CD4-positive, alpha-beta T cell treated with Interleukin-1 beta for 1 hour (primary cell): ENCODE measurements at regions not wholly inside any gene's neighbourhood (a gene's known extent, or its start where the extent isn't known, plus 50 kb on each side); places are given as distances from the start of the nearest gene placed in this dataset.
A peak's percentile ranks its signal among the peaks of the same experiment; 100 is the strongest.

Experiments
- DNase-seq, 2 donors: peaks; one replicate each; pipeline ENCODE4 v3.0.0-alpha.2; 2020 to 2022

GRCh38 chr1:222358100-222358499, 189.8 kb downstream of the HHIPL2 start:
- DNase-seq = no peak

- DNase-seq = no peak
Measured at GRCh38 chr1:222357252-222357651, 190.7 kb downstream of the HHIPL2 start.

GRCh38 chr1:222347627-222348026, 200.3 kb downstream of the HHIPL2 start:
- DNase-seq = no peak

GRCh38 chr1:222346955-222347354, 200.9 kb downstream of the HHIPL2 start:
- DNase-seq = no peak

- DNase-seq = no peak
Measured at GRCh38 chr1:222339376-222339947, 208.4 kb downstream of the HHIPL2 start.

GRCh38 chr1:222335586-222335985, 212.3 kb downstream of the HHIPL2 start:
- no peak for DNase-seq

- DNase-seq = no peak
Measured at GRCh38 chr1:222334026-222334680, 213.8 kb downstream of the HHIPL2 start.

- no peak for DNase-seq
Measured at GRCh38 chr1:222331765-222332164, 216.1 kb downstream of the HHIPL2 start.

- no peak for DNase-seq
Measured at GRCh38 chr1:222331340-222331739, 216.6 kb downstream of the HHIPL2 start.

- DNase-seq = no peak
Measured at GRCh38 chr1:222329493-222330045, 218.3 kb downstream of the HHIPL2 start.

- no peak for DNase-seq
Measured at GRCh38 chr1:222326710-222327036, 221.2 kb downstream of the HHIPL2 start.

GRCh38 chr1:222326006-222326709, 221.7 kb downstream of the HHIPL2 start:
- no peak for DNase-seq

GRCh38 chr1:222325506-222325905, 222.4 kb downstream of the HHIPL2 start:
- no peak for DNase-seq

- DNase-seq = no peak
Measured at GRCh38 chr1:222314839-222315238, 233.1 kb downstream of the HHIPL2 start.

GRCh38 chr1:222310836-222311235, 237.1 kb downstream of the HHIPL2 start:
- peak; percentile 23 to 26 for DNase-seq

- DNase-seq = no peak
Measured at GRCh38 chr1:222307621-222308020, 240.3 kb downstream of the HHIPL2 start.

GRCh38 chr1:222306512-222306911, 241.4 kb downstream of the HHIPL2 start:
- DNase-seq = no peak

- no peak for DNase-seq
Measured at GRCh38 chr1:222306011-222306410, 241.9 kb downstream of the HHIPL2 start.

GRCh38 chr1:222301652-222302051, 246.3 kb downstream of the HHIPL2 start:
- no peak for DNase-seq

- DNase-seq = no peak
Measured at GRCh38 chr1:222299524-222299923, 248.4 kb downstream of the HHIPL2 start.

GRCh38 chr1:222290866-222291265, 257.0 kb downstream of the HHIPL2 start:
- no peak for DNase-seq

GRCh38 chr1:222288053-222288452, 259.9 kb downstream of the HHIPL2 start:
- DNase-seq = peak in 1 of 2 donors; percentile 38

GRCh38 chr1:222286011-222286410, 261.9 kb downstream of the HHIPL2 start:
- DNase-seq = no peak

GRCh38 chr1:222285526-222285925, 262.4 kb downstream of the HHIPL2 start:
- no peak for DNase-seq
